IPS DF 4.7 (cell line): ENCODE measurements at regions not wholly inside any gene's neighbourhood (a gene's known extent, or its start where the extent isn't known, plus 50 kb on each side); places are given as distances from the start of the nearest gene placed in this dataset.
"Not testable (repeated sequence)": the region's sequence is repeated elsewhere in the genome, so short reads cannot be mapped to it uniquely, and the experiment has no call there.

Experiments
- DNase-seq: peaks from one replicate; pipeline ENCODE4 v3.0.0-alpha.2; 2013; ENCODE audit warnings: low spot score; ENCODE audit errors: extremely low read depth

DNA sequence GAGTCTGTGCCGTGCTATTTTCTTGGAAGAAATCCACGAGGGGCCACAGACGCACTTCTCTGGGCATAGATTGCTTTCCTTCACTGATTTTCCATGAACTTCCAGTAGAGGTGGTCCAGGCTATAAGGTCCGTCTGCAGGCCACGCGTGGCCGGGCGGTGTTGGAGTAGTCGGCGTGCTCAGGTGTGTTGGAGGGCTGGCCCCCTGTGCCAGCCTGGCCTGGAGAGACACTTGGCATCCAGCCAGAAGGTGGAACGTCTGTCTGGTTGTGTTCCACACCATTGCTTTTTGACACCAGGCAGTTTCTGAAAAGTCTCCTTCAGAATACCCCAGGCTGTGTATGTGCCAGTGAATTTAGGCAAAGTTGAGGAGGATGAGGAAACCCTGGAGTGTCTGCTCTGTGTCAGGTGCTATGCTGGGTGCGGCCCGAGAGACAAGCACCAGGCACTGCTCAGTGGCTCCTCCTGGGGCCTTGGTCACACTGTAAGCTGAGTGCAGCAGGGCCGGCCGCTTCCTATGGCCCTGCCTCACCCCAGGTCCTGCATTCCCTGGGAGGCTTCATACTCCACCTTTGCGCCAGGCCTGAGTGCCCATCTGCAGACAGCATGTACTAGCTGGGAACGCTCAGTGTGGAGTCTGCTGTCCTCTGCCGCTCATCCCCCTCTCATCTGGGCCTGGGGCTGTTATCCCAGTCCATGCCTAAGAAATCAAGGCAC is 52.1 kb upstream of the TAMM41 start:
- DNase-seq: no peak

GRCh38 chr3:11899389-11899788 is 52.7 kb upstream of the TAMM41 start:
- not testable (repeated sequence) for DNase-seq

GRCh38 chr3:11899826-11900225 is 53.1 kb upstream of the TAMM41 start:
- DNase-seq: no peak

GRCh38 chr3:11900824-11901223 is 54.1 kb upstream of the TAMM41 start:
- no peak for DNase-seq

GRCh38 chr3:11901286-11901875 is 54.7 kb upstream of the TAMM41 start:
- no peak for DNase-seq

DNA sequence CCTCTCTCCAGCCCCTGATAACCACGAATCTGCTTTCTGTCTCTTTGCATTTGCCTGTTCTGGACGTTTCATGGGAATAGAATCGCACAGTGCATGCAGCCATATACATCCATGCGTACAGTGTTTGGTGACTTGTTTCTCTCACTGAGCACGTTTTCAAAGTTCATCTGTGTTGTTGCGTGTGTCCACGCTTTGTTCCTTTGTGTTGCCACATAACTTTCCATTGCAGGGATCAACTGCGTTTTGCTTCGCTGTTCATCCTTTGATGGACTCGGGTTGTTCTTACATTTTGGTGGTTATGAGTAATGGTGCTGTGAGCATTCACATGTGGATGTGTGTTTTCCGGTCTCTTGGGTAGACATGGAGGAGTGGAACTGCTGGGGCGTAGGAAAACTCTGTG is 56.4 kb upstream of the TAMM41 start:
- DNase-seq: no peak

GRCh38 chr3:11903447-11903846 is 56.8 kb upstream of the TAMM41 start:
- no peak for DNase-seq

- DNase-seq: no peak
Observed at GRCh38 chr3:11904157-11904556, 57.5 kb upstream of the TAMM41 start.

- DNase-seq: no peak
Observed at GRCh38 chr3:11906407-11906806, 59.7 kb upstream of the TAMM41 start.

- no peak for DNase-seq
Observed at GRCh38 chr3:11907667-11908660, 61.3 kb upstream of the TAMM41 start.

DNA sequence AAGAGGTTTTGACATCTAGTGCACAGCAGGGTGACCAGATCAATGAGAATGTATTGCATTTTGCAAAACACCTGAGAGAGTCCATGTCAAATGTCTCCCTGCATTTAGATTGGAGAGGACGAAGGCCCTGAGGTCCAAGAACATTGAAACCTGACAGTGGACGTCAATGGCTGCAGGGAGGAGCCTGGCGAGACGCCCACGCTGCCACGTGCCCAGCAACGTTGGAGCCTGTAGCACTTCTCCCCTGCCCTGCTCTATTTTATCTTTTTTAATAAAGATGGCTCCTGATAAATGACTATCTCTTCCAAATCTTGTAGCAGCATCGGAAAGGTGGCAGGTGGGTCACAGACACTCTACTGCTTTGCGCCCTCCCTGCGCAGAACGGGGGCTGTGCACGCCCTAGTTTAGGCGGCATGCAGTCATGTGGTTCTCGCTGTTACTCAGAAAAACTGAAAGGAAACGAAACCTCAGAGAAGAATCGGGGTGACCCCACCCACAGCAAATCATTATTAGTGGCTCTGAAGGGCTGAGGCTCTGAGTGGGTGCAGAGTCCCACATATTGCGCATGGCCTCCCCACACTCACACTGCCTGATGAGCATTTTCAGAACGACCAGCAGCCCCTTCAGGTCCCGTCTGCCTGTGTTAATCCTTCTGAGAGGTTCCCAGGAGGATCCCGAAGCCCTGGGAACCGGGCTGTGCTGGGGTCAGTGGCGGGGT is 62.5 kb upstream of the TAMM41 start:
- no peak for DNase-seq

DNA sequence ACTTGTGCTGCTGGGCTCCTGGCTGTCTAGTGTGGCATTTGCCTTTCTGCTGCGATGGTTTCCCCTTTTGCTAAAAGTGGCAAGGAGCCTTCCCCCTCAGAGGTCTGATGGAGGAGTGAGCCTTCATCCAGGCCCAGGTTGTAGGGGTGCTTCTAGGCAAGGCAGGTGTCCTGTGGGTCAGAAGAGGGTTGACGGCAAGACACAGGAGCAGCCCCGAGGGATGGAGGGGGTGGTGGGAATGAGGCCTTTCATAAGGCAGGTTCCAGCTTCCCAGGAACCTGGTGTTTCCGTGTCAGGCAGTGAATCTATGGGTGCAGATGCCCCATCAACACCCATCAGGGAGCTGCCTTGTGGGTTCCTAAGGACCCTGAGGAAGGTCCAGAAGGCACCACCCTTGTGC is 63.0 kb upstream of the TAMM41 start:
- no peak for DNase-seq

- DNase-seq: not testable (repeated sequence)
Observed at GRCh38 chr3:11910216-11910930, 63.7 kb upstream of the TAMM41 start.

DNA sequence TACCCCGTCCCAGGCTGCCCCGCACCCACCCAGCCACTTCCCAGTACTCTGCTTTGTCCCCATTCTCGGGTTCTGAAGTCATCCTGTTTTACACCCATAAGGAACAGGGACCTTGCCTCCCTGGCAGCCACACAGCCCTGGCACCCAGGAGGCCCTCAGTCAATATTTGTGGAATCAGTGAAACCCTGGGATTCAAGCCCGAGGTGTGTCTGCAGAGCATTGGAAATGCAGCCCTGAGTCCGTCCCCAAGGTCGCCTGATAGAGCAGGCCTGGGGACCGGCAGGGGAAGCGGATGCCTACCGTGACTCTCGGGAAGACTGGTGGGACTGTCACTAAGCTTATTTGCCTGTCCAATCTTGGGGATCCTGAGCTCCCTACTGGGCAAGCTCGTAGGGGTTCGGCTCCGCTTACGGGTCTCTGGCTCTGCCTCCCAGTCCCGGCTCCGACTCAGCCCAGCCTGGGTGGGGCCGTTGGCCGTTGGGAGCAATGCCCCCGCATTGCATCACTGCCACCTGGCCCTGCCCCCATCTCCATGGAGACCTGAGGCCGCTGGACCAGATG is 64.4 kb upstream of the TAMM41 start:
- DNase-seq: no peak

DNA sequence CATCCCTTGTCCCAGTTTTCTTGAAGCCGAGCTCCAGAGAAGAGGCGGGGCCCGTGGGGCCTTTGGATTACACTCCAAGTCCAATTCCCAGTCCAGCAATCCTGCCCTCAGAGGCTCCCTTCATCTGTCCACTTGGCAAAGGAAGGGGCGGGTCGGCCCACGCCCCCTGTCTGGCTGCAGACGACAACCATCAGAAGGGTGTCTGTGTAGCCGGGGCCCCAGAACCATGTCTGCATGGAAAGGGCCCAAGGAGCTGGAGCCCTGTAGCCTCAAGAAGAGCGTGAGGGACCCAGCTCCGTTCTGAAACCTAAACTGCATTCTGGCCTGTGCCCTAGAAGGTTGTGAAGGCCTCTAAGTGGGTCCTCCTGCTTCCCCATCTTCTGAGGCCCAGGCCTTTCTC is 65.2 kb upstream of the TAMM41 start:
- not testable (repeated sequence) for DNase-seq

DNA sequence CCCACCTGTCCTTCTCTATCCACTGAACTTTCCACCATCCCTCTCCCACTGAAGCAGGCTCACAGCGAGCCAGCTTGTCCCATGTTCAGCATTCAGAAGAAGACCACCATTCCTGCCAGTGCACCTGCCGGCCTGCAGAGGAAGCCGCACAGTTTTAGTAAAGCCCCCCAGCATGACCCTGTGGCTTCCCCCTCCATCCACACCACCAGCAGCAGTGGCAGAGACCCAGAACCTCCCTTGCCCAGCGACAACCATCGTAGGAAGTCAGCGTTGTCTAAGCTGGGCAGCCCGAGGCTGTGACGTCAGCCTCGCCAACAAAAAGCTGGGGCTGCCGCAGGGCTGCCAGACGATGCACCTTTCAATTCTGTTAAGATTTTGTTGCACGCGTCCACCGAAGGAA is 66.6 kb upstream of the TAMM41 start:
- DNase-seq: no peak

DNA sequence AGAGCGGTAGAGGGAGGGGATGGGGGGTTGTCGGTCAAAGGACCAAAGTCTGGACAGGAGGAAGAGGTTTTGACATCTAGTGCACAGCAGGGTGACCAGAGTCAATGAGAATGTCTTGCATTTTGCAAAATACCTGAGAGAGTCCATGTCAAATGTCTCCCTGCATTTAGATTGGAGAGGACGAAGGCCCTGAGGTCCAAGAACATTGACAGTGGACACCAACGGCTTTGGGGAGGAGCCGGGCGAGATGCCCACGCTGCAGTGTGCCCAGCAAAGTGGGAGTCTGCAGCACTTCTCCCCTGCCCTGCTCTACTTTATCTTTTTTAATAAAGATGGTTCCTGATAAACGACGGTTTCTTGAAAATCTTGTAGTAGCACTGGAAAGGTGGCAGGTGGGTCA is 67.4 kb upstream of the TAMM41 start:
- no peak for DNase-seq

GRCh38 chr3:11914651-11915050 is 68.0 kb upstream of the TAMM41 start:
- no peak for DNase-seq

DNA sequence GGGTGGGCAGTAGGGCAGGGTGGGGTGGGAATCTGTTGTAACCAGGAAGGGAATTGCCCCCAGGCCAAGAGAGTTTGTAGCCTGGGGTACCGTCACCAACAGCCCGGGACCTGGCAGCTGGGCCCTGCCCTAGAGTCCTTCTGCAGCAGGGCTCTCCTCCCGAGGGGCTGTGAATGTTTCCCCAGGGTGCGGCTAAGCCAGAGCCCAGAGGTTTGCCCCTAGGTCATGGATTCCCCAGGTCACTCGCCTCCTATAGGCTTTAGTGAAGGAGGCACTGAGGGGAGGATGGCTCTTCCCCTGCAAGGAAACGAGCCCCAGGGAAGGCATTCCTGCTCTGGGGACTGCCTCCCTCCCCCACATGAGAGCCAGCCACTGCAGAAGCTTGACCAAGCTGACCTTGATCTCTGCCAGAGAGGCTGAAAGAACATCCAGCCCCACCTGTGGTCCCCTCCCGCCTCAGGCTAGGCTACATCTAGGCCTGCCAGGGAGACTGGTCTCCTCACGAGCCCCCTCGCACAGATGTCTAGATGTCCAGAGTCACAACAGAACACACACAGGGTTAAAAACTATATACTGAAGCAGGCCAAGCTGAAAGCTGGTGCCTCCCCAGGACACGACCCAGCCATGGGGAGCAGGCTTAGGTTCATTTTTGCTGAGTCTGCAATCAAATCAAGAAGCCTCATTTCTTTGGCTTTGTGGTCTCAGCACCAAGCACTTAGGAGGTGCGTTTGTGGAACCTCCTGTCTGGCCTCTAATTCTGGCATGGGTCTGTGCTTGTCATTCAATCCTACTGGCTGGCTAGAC is 69.1 kb upstream of the TAMM41 start:
- no peak for DNase-seq

- DNase-seq: not testable (repeated sequence)
Observed at GRCh38 chr3:11916425-11916762, 69.7 kb upstream of the TAMM41 start.
